Activated CD4-positive, alpha-beta T cell treated with anti-CD3 and anti-CD28 coated beads for 1 hour (primary cell): ENCODE measurements at regions not wholly inside any gene's neighbourhood (a gene's known extent, or its start where the extent isn't known, plus 50 kb on each side); places are given as distances from the start of the nearest gene placed in this dataset.

Experiments used
- DNase-seq: peaks from one replicate; pipeline ENCODE4 v3.0.0-alpha.2; 2020

DNA sequence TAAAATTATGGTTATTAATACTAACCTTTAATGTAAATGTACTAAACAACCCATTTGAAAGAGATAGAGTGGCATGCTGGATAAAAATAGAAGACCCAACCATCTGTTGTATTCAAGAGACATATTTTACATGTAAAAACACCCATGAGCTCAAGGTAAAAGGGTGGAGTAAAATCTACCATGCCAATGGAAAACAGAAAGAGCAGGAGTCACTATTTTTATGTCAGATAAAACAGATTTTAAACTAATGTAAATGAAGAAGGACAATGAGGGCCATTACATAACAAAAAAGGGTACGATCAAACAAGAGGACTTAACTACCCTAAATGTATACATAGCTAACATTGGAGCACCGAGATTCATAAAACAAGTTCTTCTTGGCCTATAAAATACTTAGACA lies 66.3 kb downstream of the ITM2A start:
- DNase-seq: no peak

- DNase-seq: no peak
Observed at GRCh38 chrX:79290596-79290995, 76.5 kb downstream of the ITM2A start.

- no peak for DNase-seq
Observed at GRCh38 chrX:79288733-79289132, 78.4 kb downstream of the ITM2A start.

DNA sequence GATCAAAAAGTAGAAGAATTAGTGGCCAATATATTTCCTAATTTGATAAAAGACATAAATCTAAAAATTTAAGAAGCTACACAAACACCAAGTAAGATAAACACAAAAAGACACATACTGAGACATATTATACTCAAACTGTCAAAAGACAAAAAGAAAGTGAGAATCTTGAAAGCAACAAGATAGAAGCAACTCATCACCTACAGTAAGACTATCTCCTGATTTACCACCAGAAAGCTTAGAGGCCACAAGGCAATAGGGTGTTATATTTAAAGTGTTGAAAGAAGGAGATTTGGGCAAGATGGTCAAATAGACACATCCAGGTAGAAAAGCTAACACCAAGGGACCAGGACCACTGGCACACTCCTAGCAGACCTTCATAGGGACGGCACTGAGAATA lies 79.4 kb downstream of the ITM2A start:
- no peak for DNase-seq

DNA sequence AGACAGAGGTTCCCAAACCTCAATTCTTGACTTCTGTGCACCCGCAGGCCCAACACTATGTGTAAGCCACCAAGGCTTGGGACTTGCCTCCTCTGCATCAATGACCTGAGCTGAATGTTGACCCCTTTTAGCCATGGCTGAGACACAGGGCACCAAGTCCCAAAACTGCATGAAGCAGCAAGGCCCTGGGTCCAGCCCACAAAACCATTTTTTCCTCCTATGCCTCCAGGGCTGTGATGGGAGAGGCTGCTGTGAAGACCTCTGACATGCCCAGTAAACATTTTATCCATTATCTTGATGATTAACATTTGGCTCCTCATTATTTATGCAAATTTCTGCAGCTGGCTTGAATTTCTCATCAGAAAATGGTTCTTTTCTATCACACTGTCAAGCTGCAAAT lies 85.4 kb downstream of the ITM2A start:
- DNase-seq: no peak

GRCh38 chrX:79270401-79270800 lies 96.7 kb downstream of the ITM2A start:
- peak; percentile 50 for DNase-seq

DNA sequence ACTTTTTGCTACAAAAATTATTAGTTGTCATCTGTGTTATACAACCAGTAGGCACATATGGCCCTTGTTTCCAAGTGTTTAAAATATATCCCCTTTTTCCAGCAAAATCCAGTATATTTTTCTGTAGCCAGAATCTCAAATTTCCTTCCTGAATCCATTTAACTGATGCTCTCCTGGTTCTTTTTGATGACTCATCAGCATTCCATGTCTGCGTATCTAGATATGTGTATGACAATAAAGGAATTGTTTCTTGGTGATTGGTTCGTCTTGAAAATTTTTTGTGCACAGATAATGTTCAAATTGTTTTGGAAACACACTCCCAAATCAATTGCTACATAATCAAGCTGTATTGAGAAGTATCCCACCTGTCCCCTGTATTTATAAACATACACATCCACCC lies 98.3 kb downstream of the ITM2A start:
- no peak for DNase-seq

DNA sequence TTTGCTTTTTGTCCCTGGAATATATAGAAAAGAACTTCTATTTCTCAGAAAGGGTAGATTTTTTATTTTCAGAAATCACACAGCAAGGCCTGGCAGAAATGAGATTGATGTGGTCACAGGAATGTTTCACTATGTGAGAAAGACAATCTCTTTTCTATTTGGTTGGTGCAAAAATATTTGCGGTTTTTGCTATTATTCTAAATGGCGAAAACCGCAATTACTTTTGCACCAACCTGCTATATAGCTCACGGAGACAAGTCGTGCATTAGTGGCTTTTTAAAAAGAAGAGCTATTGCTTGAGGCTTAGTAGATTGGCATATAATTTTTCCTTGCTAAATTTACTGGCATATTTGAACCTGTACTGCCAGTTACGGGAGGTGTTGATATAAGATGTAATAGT lies 100.4 kb downstream of the ITM2A start:
- no peak for DNase-seq

- DNase-seq: no peak
Observed at GRCh38 chrX:79263550-79263949, 103.6 kb downstream of the ITM2A start.

GRCh38 chrX:79259073-79259689 lies 108.0 kb downstream of the ITM2A start:
- DNase-seq: peak; percentile 13

GRCh38 chrX:79243691-79244090 lies 99.2 kb downstream of the GPR174 start:
- no peak for DNase-seq

DNA sequence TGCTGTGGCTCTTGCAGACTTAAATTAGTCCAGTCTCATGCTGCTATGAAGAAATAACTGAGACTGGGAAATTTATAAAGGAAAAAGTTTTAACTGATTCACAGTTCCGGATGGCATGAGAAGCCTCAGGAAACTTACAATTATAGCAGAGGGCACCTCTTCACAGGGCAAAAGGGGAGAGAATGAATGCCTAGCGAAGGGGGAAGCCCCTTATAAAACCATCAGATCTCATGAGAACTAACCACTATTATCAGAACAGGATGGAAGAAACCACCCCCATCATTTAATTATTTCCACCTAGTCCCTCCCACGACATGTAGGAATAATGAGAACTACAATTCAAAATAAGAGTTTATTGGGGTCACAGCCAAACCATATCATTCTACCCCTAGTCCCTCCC lies 91.4 kb downstream of the GPR174 start:
- DNase-seq: no peak

- no peak for DNase-seq
Observed at GRCh38 chrX:79231662-79232061, 87.2 kb downstream of the GPR174 start.
